Right renal cortex interstitium (tissue), 3 donors: ENCODE measurements at regions not wholly inside any gene's neighbourhood (a gene's known extent, or its start where the extent isn't known, plus 50 kb on each side); places are given as distances from the start of the nearest gene placed in this dataset.

Experiments used
- DNase-seq, 3 donors: peaks; one replicate each; pipeline ENCODE4 v3.0.0-alpha.2; 2013; ENCODE audit warnings: low read depth in 3 of 3, low spot score in 2 of 3

GRCh38 chr9:73548201-73548600 lies 396.5 kb downstream of the ANXA1 start:
- DNase-seq: no peak

- no peak for DNase-seq
Measured at GRCh38 chr9:73549991-73550390, 398.3 kb downstream of the ANXA1 start.

GRCh38 chr9:73553295-73553694 lies 401.6 kb downstream of the ANXA1 start:
- no peak for DNase-seq

GRCh38 chr9:73558471-73558870 lies 406.8 kb downstream of the ANXA1 start:
- no peak for DNase-seq

GRCh38 chr9:73565026-73565425 lies 413.4 kb downstream of the ANXA1 start:
- no peak for DNase-seq

GRCh38 chr9:73565833-73566465 lies 414.3 kb downstream of the ANXA1 start:
- no peak for DNase-seq

GRCh38 chr9:73566627-73567026 lies 415.0 kb downstream of the ANXA1 start:
- no peak for DNase-seq

GRCh38 chr9:73573235-73573634 lies 421.6 kb downstream of the ANXA1 start:
- no peak for DNase-seq

GRCh38 chr9:73575101-73576060 lies 423.7 kb downstream of the ANXA1 start:
- DNase-seq: no peak

- no peak for DNase-seq
Measured at GRCh38 chr9:73577848-73578247, 426.2 kb downstream of the ANXA1 start.

GRCh38 chr9:73579823-73580222 lies 428.2 kb downstream of the ANXA1 start:
- DNase-seq: no peak

- no peak for DNase-seq
Measured at GRCh38 chr9:73583576-73583975, 431.9 kb downstream of the ANXA1 start.

- no peak for DNase-seq
Measured at GRCh38 chr9:73595036-73595545, 443.4 kb downstream of the ANXA1 start.

GRCh38 chr9:73596321-73596720 lies 444.7 kb downstream of the ANXA1 start:
- DNase-seq: no peak

- DNase-seq: no peak
Measured at GRCh38 chr9:73597039-73597438, 445.4 kb downstream of the ANXA1 start.

GRCh38 chr9:73597771-73598170 lies 446.1 kb downstream of the ANXA1 start:
- DNase-seq: no peak

GRCh38 chr9:73609381-73609780 lies 457.7 kb downstream of the ANXA1 start:
- DNase-seq: no peak

- no peak for DNase-seq
Measured at GRCh38 chr9:73611032-73611431, 459.4 kb downstream of the ANXA1 start.

GRCh38 chr9:73613092-73613701 lies 461.5 kb downstream of the ANXA1 start:
- no peak for DNase-seq

GRCh38 chr9:73615557-73615956 lies 463.9 kb downstream of the ANXA1 start:
- no peak for DNase-seq

- DNase-seq: no peak
Measured at GRCh38 chr9:73617586-73617985, 465.9 kb downstream of the ANXA1 start.
